ENCODE measurements at regions not wholly inside any gene's neighbourhood (a gene's known extent, or its start where the extent isn't known, plus 50 kb on each side); places are given as distances from the start of the nearest gene placed in this dataset.

DNA sequence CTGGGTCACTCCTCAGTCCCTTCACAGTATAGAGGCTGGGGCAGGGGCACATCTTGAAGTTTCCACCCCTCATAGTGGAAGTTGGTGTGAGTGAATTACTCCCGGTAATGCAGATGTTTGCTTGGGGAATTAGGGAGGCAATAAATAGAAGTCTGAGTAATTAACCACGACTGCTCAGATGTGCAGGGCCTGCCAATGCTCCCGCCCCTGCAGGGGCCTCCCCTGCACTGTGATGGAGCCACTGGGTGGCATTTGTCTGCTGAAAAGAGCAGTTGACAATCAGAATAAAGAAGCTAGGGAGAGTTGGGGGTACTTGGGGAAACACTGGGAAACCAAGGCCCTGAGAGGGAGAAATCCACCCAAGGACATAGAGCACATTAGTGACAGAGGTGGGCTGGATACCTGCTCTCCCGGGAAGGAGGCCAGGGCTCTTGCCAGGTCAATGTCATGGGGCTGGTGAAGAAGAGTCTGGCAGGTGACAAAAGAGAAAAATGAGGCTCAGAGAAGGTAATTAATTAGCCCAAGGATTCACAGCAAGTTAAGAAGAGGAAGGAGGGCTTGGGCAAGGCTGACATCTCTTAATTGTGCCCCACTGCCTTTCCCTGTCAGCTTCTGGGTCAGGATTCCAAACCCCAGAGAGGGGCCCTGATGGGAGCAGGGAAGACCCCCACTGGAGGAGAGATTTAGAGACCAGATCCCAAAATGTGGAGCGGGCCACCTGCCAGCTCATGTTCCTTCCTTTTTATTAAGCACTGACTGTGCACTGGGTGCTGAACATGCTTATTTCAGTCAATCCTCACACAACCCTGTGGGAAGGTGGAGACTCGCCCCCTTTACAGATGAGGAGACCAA is 436.2 kb downstream of the MATN1 start:
- no peak for DNase-seq (ENCODE audit: low read depth)

GRCh38 chr1:30286241-30286987 is 437.0 kb downstream of the MATN1 start:
- DNase-seq (ENCODE audit: low read depth): no peak

- no peak for DNase-seq (ENCODE audit: low read depth)
Measured at GRCh38 chr1:30285501-30285932, 437.9 kb downstream of the MATN1 start.

DNA sequence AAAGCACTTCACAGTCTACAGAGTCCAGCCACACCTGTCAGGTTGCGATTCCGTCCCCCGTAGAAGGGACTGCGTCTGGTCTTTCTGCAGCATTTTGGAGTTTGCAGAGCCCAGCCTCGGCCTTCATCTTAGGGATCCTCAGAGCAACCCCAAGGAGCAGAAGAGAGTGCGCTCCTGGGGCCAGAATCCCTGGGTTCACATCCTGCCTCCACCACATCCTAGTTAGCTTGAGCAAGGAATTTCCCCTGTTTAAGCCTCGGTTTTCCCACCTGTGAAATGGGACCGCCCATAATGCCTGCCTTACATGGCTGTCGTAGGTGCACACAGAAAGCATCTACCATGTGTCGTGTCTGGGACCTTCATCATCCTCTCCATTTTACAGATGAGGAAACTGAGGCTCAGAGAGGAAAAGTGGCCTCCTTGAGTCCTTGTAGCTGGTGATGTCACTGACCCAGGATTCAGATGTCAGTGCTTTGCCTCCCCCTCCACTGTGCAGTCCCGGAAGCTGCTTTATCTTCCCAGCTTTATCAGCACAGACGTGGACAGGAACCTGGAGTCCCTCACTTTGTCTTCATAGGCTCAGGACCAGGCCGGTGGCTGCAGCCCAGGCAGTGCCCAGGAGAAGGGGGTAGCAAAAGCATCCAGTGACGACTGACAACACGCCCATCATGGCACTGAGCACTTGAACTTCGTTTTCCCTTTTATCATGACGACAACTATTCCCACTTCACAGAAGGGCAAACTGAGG is 438.5 kb downstream of the MATN1 start:
- DNase-seq (ENCODE audit: low read depth): no peak

- no peak for DNase-seq (ENCODE audit: low read depth)
Measured at GRCh38 chr1:30284226-30284625, 439.2 kb downstream of the MATN1 start.

- no peak for DNase-seq (ENCODE audit: low read depth)
Measured at GRCh38 chr1:30283199-30283962, 440.0 kb downstream of the MATN1 start.

DNA sequence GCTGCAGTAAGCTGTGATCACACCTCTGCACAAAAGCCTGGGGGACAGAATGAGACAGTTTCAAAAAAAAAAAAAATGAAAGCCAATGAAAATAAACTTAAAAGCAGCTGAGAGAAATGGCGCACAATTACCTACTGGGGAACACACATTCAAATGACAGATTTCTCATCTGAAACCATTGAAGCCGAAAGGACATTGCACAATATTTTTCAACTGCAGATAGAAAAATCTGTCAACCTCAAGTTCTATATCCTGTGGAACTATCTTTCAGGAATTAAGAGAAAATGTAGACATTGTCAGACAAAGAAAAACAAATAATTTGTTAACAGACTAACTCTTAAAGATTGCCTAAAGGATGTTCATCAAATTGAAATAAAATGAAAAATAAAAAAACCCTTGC is 442.8 kb downstream of the MATN1 start:
- DNase-seq (ENCODE audit: low read depth): no peak

DNA sequence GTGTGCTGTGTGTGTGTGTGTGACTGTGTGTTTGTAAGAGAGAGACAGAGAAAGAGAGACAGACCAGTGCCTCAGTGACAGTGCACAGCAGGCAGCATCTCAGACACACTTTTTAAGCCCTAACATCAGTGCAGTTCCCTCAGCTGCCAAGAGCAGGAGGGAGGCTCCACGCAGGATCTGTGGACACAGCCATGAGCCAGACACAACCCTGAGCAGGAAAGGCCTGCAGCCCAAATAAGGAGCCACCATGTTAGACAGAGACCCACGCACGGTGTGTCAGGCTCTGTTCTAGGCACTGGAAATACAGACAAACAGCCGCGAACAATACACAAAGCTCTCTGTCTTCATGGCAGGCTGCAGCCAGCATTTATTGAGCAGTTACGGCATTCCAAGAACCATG is 445.5 kb downstream of the MATN1 start:
- no peak for DNase-seq (ENCODE audit: low read depth)

DNA sequence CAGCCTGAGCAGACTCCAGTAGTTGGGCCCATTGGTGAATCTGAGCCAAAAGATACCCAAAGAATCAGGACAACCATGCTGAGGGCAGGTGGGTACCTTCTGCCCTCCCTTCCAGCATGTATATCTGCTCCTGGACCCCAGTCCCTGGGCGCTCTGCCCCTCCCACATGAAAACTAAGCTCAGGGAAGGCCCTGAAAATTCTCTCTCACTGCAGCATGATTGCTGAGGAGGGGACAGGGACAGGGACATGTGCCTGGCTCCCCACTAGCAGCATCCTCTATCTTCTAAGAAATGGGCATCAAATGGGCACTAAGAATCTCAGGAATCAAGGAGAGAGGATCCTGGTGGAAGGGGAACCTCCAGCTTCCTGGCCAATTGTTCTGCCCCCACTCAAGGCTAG is 446.0 kb downstream of the MATN1 start:
- no peak for DNase-seq (ENCODE audit: low read depth)

DNA sequence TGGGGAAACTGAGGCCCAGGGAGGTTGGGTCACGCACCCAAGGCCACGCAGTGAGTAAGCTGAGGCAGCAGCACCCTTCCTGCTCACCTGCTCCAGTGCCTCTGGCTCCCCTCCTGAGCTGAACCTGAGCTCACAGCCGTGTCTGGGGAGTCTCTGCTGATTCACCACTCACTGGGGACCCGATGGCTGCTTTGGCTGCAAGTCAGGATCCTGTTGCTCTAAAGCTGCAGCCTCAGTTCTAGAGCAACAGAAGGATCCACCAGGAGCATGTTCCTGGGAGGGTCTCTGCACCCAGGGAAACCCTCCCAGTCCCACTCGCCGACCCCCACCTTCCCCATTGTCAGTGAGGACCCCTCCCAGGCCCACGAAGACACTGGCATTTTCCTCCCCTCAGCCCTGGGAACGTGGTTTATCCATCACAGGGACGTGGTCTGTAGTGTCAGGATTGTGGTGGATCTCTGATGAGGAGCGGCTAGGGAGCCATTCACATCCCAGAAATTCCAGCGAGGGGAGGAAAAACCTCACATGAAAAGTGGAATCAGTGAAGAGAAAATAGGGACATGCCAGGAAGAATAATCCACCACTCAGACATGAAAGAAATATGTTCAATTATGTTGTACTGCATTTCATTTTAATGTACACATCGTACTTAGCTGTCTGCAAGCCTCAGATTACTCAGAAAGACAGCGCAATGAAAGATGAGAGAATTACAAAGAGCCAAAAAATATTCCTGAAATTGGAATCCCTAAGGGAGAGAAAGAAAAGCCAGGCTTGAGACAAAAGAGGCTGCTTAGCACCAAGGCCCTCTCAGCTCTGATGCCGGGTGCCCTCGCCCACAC is 447.2 kb downstream of the MATN1 start:
- DNase-seq (ENCODE audit: low read depth): no peak

GRCh38 chr1:30274976-30275621 is 448.3 kb downstream of the MATN1 start:
- DNase-seq (ENCODE audit: low read depth): no peak

- no peak for DNase-seq (ENCODE audit: low read depth)
Measured at GRCh38 chr1:30274173-30274970, 449.0 kb downstream of the MATN1 start.

GRCh38 chr1:30273456-30273855 is 449.9 kb downstream of the MATN1 start:
- DNase-seq (ENCODE audit: low read depth): no peak

- no peak for DNase-seq (ENCODE audit: low read depth)
Measured at GRCh38 chr1:30273021-30273325, 450.4 kb downstream of the MATN1 start.

GRCh38 chr1:30272277-30273020 is 450.9 kb downstream of the MATN1 start:
- DNase-seq (ENCODE audit: low read depth): no peak

DNA sequence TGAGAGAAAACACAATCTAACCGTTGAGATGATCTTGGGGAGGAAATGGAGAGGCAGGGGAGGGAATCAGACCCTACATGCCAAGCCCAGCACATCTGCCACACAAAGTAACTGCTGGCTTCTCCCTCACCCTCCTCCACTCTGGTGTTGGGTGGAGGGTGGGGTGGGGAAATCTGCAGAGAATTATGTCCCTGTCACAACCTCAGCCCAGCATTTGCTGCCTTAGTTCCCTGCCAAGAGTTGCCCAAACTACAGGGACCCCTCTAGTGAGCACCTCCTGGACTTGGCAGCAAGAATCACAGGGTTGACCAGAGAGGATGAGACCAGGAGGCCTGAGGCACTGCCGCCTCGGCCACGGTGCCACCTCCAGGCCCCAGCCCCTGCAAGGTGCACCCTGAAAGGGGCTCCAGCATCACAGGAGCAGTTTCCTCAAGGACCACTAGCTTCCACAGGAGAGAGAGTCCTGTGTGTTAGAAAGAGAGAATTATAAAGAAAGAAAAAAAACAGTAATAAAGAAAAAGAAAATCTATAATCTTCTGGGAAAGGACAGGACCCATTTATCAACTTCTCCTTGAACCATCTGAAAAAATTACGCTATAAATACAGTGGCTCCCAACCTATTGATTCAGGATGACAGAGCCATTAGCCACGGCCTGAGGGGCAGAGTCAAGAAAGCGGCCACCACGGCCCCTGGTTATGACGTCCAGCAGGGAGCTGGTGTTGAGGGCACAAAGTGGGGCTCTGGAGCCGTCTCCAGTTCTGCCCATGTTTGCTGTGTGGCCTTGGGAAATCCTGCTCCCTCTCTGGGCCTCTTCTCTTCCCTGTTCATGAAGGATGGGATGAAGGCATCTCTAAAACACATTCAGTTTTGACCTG is 451.7 kb downstream of the MATN1 start:
- no peak for DNase-seq (ENCODE audit: low read depth)

DNA sequence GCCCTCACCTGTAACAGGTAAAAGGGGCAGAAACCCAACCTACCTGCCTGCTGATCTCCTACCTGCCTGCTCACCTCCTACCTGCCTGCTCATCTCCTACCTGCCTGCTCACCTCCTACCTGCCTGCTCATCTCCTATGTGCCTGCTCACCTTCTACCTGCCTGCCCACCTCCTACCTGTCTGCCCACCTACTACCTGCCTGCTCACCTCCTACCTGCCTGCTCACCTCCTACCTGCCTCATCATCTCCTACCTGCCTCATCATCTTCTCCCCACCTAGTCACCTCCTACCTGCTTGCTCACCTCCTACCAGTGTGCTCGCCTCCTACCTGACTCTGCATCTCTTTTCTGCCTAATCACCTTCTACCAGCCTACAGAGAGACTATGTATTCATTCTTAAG is 452.9 kb downstream of the MATN1 start:
- DNase-seq (ENCODE audit: low read depth): no peak

Measured in fibroblast of gingiva (primary cell).